Astrocyte (in vitro differentiated cells and primary cell): ENCODE measurements at regions not wholly inside any gene's neighbourhood (a gene's known extent, or its start where the extent isn't known, plus 50 kb on each side); places are given as distances from the start of the nearest gene placed in this dataset.

Experiments
- EZH2 ChIP-seq: IDR thresholded peaks from 2 replicates; pipeline ENCODE4 v1.6.1; 2012; ENCODE audit warnings: mild to moderate bottlenecking, low read length, inconsistent platforms; ENCODE audit not compliant: insufficient read depth
- TF ChIP-seq, protein P1 (sequence below): IDR thresholded peaks from 2 replicates; pipeline ENCODE4 v1.5.1; 2011; ENCODE audit warnings: low read depth, mild to moderate bottlenecking, inconsistent platforms, low read length, moderate library complexity; ENCODE audit not compliant: insufficient read depth

DNA sequence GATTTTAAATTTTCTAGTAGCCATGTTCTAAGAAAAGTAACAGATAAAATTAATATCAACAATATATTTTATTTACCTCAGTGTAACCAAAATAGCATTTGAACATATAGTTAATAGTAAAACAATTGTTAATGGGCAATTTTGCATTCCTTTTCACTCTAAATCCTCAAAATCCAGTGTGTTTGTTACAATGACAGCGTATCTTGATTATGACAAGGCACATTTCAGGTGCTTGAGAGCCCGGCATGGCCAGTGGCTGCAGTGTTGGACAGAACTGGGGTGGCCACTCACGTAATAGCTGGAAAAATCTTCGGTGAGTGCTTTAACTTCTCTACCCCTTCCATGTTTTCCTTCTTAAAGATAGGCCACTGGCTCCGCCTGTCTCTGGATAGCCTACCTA lies 248.0 kb upstream of the RREB1 start:
- TF ChIP-seq, protein P1, sequence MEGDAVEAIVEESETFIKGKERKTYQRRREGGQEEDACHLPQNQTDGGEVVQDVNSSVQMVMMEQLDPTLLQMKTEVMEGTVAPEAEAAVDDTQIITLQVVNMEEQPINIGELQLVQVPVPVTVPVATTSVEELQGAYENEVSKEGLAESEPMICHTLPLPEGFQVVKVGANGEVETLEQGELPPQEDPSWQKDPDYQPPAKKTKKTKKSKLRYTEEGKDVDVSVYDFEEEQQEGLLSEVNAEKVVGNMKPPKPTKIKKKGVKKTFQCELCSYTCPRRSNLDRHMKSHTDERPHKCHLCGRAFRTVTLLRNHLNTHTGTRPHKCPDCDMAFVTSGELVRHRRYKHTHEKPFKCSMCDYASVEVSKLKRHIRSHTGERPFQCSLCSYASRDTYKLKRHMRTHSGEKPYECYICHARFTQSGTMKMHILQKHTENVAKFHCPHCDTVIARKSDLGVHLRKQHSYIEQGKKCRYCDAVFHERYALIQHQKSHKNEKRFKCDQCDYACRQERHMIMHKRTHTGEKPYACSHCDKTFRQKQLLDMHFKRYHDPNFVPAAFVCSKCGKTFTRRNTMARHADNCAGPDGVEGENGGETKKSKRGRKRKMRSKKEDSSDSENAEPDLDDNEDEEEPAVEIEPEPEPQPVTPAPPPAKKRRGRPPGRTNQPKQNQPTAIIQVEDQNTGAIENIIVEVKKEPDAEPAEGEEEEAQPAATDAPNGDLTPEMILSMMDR = no peak
- TF ChIP-seq EZH2 = no peak
